CD14-positive monocyte (primary cell): ENCODE measurements at regions not wholly inside any gene's neighbourhood (a gene's known extent, or its start where the extent isn't known, plus 50 kb on each side); places are given as distances from the start of the nearest gene placed in this dataset.
"Not testable (repeated sequence)": the region's sequence is repeated elsewhere in the genome, so short reads cannot be mapped to it uniquely, and the experiment has no call there.

Source experiments
- DNase-seq, 3 donors: peaks; one replicate each; pipeline ENCODE4 v3.0.0-alpha.2; 2011 to 2022
- H2AFZ ChIP-seq: 2 replicates; pipeline ENCODE4 v1.6.0; 2012; ENCODE audit warnings: mild to moderate bottlenecking, low read depth, low read length, inconsistent platforms; ENCODE audit not compliant: insufficient read depth, poor library complexity, severe bottlenecking
- H3K27ac ChIP-seq, 2 donors: 1 replicate in 1 of 2; 2 replicates in 1 of 2; pipeline ENCODE4 v1.5.1; 2012 to 2013; ENCODE audit warnings: low read length in 2 of 2, control low read depth in 1 of 2, inconsistent platforms in 1 of 2, low read depth in 1 of 2, mild to moderate bottlenecking in 1 of 2
- H3K27me3 ChIP-seq, 2 donors: one replicate each; pipeline versions ENCODE4 v1.6.0 to v1.6.1; 2011 to 2013; ENCODE audit warnings: low read length in 2 of 2; ENCODE audit not compliant: control insufficient read depth in 2 of 2, insufficient read depth in 2 of 2
- H3K36me3 ChIP-seq, 2 donors: replicated peaks in 1 of 2; 1 replicate in 1 of 2; 2 replicates in 1 of 2; pipeline versions ENCODE4 v1.5.1 to v1.6.1; 2012 to 2013; ENCODE audit warnings: low read length in 2 of 2, control low read depth in 1 of 2, inconsistent platforms in 1 of 2, mild to moderate bottlenecking in 1 of 2; ENCODE audit not compliant: insufficient read depth in 2 of 2, control insufficient read depth in 1 of 2
- H3K4me1 ChIP-seq, 2 donors: 1 replicate in 1 of 2; 2 replicates in 1 of 2; pipeline versions ENCODE4 v1.5.1 to v1.6.1; 2012 to 2013; ENCODE audit warnings: low read length in 2 of 2, control low read depth in 1 of 2, inconsistent platforms in 1 of 2, mild to moderate bottlenecking in 1 of 2, moderate library complexity in 1 of 2; ENCODE audit not compliant: insufficient read depth in 2 of 2, control insufficient read depth in 1 of 2
- H3K4me2 ChIP-seq: replicated peaks from 2 replicates; pipeline ENCODE3; 2012; ENCODE audit warnings: low read length, moderate library complexity, mild to moderate bottlenecking; ENCODE audit not compliant: poor library complexity, severe bottlenecking; ENCODE audit errors: extremely low read depth
- H3K4me3 ChIP-seq, 3 experiments: fragments of 200-600 bp in 1 of 3; sonication (generic) in 1 of 3; replicated peaks in 1 of 3; 1 replicate in 2 of 3; 2 replicates in 1 of 3; pipeline ENCODE4 v1.5.1; 2011 to 2013; ENCODE audit warnings: low read length in 3 of 3, mild to moderate bottlenecking in 3 of 3, control low read depth in 2 of 3, low read depth in 2 of 3, inconsistent platforms in 1 of 3, moderate library complexity in 1 of 3
- H3K79me2 ChIP-seq: 2 replicates; pipeline ENCODE4 v1.6.0; 2012; ENCODE audit warnings: mild to moderate bottlenecking, control low read depth, inconsistent platforms, low read length, moderate library complexity; ENCODE audit not compliant: insufficient read depth
- H3K9ac ChIP-seq: 2 replicates; pipeline ENCODE4 v1.6.0; 2017; ENCODE audit warnings: low read length, mild to moderate bottlenecking; ENCODE audit not compliant: insufficient read depth, poor library complexity, severe bottlenecking
- H3K9me3 ChIP-seq, 2 donors: replicated peaks in 1 of 2; 1 replicate in 1 of 2; 2 replicates in 1 of 2; pipeline versions ENCODE4 v1.5.1 to v1.6.1; 2012 to 2013; ENCODE audit warnings: low read length in 2 of 2, control low read depth in 1 of 2; ENCODE audit not compliant: control insufficient read depth in 1 of 2, insufficient read depth in 1 of 2
- H4K20me1 ChIP-seq: 2 replicates; pipeline ENCODE4 v1.6.0; 2012; ENCODE audit warnings: mild to moderate bottlenecking, low read length, control low read depth, moderate library complexity; ENCODE audit not compliant: insufficient read depth
- H3K27ac Mint-ChIP-seq, 7 donors: one replicate each; pipeline ENCODE4 v1.8.0; 2020; ENCODE audit warnings: mild to moderate bottlenecking in 7 of 7, mixed read lengths in 7 of 7, moderate library complexity in 6 of 7, inconsistent platforms in 2 of 7
- H3K27me3 Mint-ChIP-seq, 3 donors: one replicate each; pipeline ENCODE4 v1.8.0; 2021 to 2022; ENCODE audit warnings: low read depth in 3 of 3, mild to moderate bottlenecking in 3 of 3, mixed read lengths in 3 of 3, moderate library complexity in 3 of 3, inconsistent platforms in 1 of 3
- H3K36me3 Mint-ChIP-seq, 2 donors: one replicate each; pipeline ENCODE4 v1.8.0; 2020; ENCODE audit warnings: mixed read lengths in 2 of 2, inconsistent platforms in 1 of 2, mild to moderate bottlenecking in 1 of 2
- H3K4me1 Mint-ChIP-seq: one replicate; pipeline ENCODE4 v1.8.0; 2020; ENCODE audit warnings: mild to moderate bottlenecking, mixed read lengths
- H3K4me3 Mint-ChIP-seq, 2 donors: one replicate each; pipeline ENCODE4 v1.8.0; 2020; ENCODE audit warnings: mild to moderate bottlenecking in 2 of 2, mixed read lengths in 2 of 2, moderate library complexity in 1 of 2
- H3K9me3 Mint-ChIP-seq, 7 donors: one replicate each; pipeline ENCODE4 v1.8.0; 2020 to 2022; ENCODE audit warnings: mixed read lengths in 7 of 7, mild to moderate bottlenecking in 6 of 7, moderate library complexity in 6 of 7, inconsistent platforms in 2 of 7
- WGBS: methylation state at CpG from one replicate; pipeline ENCODE4 v1.1.5; 2013; ENCODE audit warnings: missing lambda C conversion rate; ENCODE audit not compliant: insufficient coverage; 5-methylcytosine and 5-hydroxymethylcytosine counted together
- intact Hi-C, 2 donors: fragments of 100-400 bp; cut with micrococcal nuclease; formaldehyde crosslinking; loops; one replicate each; pipeline versions ENCODE4 v1.15.0 to v1.15.1; 2023
- TF ChIP-seq, protein P1 (sequence below): fragments of 200-600 bp; IDR thresholded peaks from one replicate; pipeline ENCODE4 v1.8.0; 2022; ENCODE audit warnings: antibody characterized with exemption, mild to moderate bottlenecking

DNA sequence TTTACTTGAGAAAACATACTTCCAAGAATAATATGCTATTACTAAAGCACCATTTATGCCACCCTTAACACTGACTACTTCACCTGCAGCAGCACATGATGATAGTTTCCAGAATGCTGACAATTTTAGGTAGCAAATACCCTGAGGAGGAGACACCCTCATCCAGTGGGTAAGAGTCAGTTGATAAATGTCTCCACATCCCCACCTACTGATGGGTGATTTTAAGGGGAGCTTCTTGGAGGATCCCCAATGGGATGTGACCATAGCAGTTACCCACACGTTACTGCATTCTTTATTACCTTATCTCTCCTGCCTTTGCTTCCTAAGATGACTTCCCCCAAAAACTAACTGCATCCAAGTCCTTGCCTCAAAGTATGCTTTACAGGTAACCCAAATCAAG is 131.2 kb upstream of the SMARCAD1 start:
- Histone ChIP-seq H3K9ac (no peak overlapping the region), H3K4me1 (no peaks in the 10 kb centered on the region), H3K9me3 (peaks cover 7 to 10% of the 10 kb centered on the region in 2 donors), H3K27ac (no peak overlapping the region), H3K79me2 (no peaks in the 10 kb centered on the region), H3K4me2 (no peak overlapping the region), H3K27me3 (no peaks in the 10 kb centered on the region), H3K4me3 (no peak overlapping the region), H4K20me1 (no peaks in the 10 kb centered on the region), H2AFZ (no peak overlapping the region), H3K36me3 (no peaks in the 10 kb centered on the region)
- Mint-ChIP-seq H3K27ac (no peak overlapping the region), H3K27me3 (peaks cover 0 to 2% (median 0%) of the 10 kb centered on the region in 3 donors), H3K9me3 (peaks cover 3 to 7% (median 4%) of the 10 kb centered on the region in 7 donors), H3K4me3 (no peak overlapping the region), H3K4me1 (no peaks in the 10 kb centered on the region), H3K36me3 (no peaks in the 10 kb centered on the region)
- no peak for DNase-seq
- intact Hi-C loops: no loop called here
- TF ChIP-seq, protein P1, sequence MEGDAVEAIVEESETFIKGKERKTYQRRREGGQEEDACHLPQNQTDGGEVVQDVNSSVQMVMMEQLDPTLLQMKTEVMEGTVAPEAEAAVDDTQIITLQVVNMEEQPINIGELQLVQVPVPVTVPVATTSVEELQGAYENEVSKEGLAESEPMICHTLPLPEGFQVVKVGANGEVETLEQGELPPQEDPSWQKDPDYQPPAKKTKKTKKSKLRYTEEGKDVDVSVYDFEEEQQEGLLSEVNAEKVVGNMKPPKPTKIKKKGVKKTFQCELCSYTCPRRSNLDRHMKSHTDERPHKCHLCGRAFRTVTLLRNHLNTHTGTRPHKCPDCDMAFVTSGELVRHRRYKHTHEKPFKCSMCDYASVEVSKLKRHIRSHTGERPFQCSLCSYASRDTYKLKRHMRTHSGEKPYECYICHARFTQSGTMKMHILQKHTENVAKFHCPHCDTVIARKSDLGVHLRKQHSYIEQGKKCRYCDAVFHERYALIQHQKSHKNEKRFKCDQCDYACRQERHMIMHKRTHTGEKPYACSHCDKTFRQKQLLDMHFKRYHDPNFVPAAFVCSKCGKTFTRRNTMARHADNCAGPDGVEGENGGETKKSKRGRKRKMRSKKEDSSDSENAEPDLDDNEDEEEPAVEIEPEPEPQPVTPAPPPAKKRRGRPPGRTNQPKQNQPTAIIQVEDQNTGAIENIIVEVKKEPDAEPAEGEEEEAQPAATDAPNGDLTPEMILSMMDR: no peak
- no CpG with 5 or more reads among the region's 1 CpG for WGBS

- no peak overlapping the region for H3K4me2 ChIP-seq
- H3K4me3 ChIP-seq: no peak overlapping the region
- H3K4me3 Mint-ChIP-seq: no peak overlapping the region
- no peaks in the 10 kb centered on the region for H4K20me1 ChIP-seq
- no peaks in the 10 kb centered on the region for H3K4me1 ChIP-seq
- H2AFZ ChIP-seq: no peak overlapping the region
- intact Hi-C loops: no loop called here
- no peak for DNase-seq
- no peaks in the 10 kb centered on the region for H3K79me2 ChIP-seq
- no peaks in the 10 kb centered on the region for H3K4me1 Mint-ChIP-seq
- no peak overlapping the region for H3K27ac ChIP-seq
- TF ChIP-seq, protein P1: no peak
- WGBS: 94% methylated on average over 2 of the region's 3 CpGs
- peaks cover 0 to 2% (median 0%) of the 10 kb centered on the region in 3 donors for H3K27me3 Mint-ChIP-seq
- H3K27ac Mint-ChIP-seq: no peak overlapping the region
- no peak overlapping the region for H3K9ac ChIP-seq
- H3K36me3 ChIP-seq: no peaks in the 10 kb centered on the region
- peaks cover 19 to 20% of the 10 kb centered on the region in 2 donors for H3K9me3 ChIP-seq
- no peaks in the 10 kb centered on the region for H3K27me3 ChIP-seq
- H3K36me3 Mint-ChIP-seq: no peaks in the 10 kb centered on the region
- peaks cover 24 to 33% (median 28%) of the 10 kb centered on the region in 7 donors for H3K9me3 Mint-ChIP-seq
Measured at GRCh38 chr4:94084155-94084554, 123.5 kb upstream of the SMARCAD1 start.

DNA sequence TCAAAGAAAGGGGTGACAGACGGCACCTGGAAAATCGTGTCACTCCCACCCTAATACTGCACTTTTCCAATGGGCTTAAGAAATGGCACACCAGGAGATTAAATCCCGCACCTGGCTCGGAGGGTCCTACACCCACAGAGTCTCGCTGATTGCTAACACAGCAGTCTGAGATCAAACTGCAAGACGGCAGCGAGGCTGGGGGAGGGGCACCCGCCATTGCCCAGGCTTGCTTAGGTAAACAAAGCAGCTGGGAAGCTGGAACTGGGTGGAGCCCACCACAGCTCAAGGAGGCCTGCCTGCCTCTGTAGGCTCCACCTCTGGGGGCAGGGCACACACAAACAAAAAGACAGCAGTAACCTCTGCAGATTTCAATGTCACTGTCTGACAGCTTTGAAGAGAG is 108.5 kb upstream of the SMARCAD1 start:
- H3K27ac Mint-ChIP-seq, H3K27ac ChIP-seq, H3K9me3 ChIP-seq, H3K9ac ChIP-seq, H3K79me2 ChIP-seq, H4K20me1 ChIP-seq, intact Hi-C loops, H3K4me3 ChIP-seq, H3K27me3 ChIP-seq, DNase-seq, H3K4me1 ChIP-seq, H3K36me3 ChIP-seq, H2AFZ ChIP-seq, H3K4me3 Mint-ChIP-seq, H3K4me2 ChIP-seq, H3K27me3 Mint-ChIP-seq, H3K4me1 Mint-ChIP-seq, H3K36me3 Mint-ChIP-seq: not testable (repeated sequence)
- H3K9me3 Mint-ChIP-seq: peaks cover 8 to 20% (median 11%) of the 10 kb centered on the region in 7 donors
- WGBS: no CpG with 5 or more reads among the region's 8 CpGs
